Neural cell (in vitro differentiated cells): ENCODE measurements at regions not wholly inside any gene's neighbourhood (a gene's known extent, or its start where the extent isn't known, plus 50 kb on each side); places are given as distances from the start of the nearest gene placed in this dataset.

Experiments used
- H2AFZ ChIP-seq: fragments of 200-600, 300-800 bp; sonication (generic), shearing (Covaris generic); 2 replicates; pipeline ENCODE4 v1.6.0; 2014; ENCODE audit warnings: low read depth, mild to moderate bottlenecking, antibody characterized with exemption, low read length, moderate library complexity
- H3F3A ChIP-seq: fragments of 200-600 bp; shearing (Covaris generic); 2 replicates; pipeline ENCODE4 v1.6.1; 2016; ENCODE audit warnings: mild to moderate bottlenecking, moderate library complexity, mixed read lengths, antibody characterized with exemption, low read length; ENCODE audit not compliant: insufficient read depth, poor library complexity, severe bottlenecking
- H3K27ac ChIP-seq: fragments of 200-600, 300-800 bp; sonication (generic), shearing (Covaris generic); 2 replicates; pipeline ENCODE4 v1.5.1; 2014; ENCODE audit warnings: mild to moderate bottlenecking, low read length, moderate library complexity
- H3K27me3 ChIP-seq: fragments of 300-800, 200-600 bp; sonication (generic), shearing (Covaris generic); 2 replicates; pipeline ENCODE4 v1.6.0; 2014; ENCODE audit warnings: mild to moderate bottlenecking, low read depth, low read length, moderate library complexity; ENCODE audit not compliant: insufficient read depth
- H3K36me3 ChIP-seq: fragments of 300-800, 200-600 bp; sonication (generic), shearing (Covaris generic); 2 replicates; pipeline ENCODE4 v1.5.1; 2014; ENCODE audit warnings: mild to moderate bottlenecking, antibody characterized with exemption, low read length, moderate library complexity; ENCODE audit not compliant: insufficient read depth
- H3K4me2 ChIP-seq: fragments of 300-800, 200-600 bp; sonication (generic), shearing (Covaris generic); 2 replicates; pipeline ENCODE4 v1.6.0; 2014; ENCODE audit warnings: mild to moderate bottlenecking, low read length
- H3K4me3 ChIP-seq: fragments of 300-800, 200-600 bp; sonication (generic), shearing (Covaris generic); 2 replicates; pipeline ENCODE4 v1.5.1; 2014; ENCODE audit warnings: mild to moderate bottlenecking, low read length, moderate library complexity
- H3K79me2 ChIP-seq: fragments of 200-600 bp; shearing (Covaris generic); replicated peaks from 2 replicates; pipeline ENCODE4 v1.6.0; 2014; ENCODE audit warnings: mild to moderate bottlenecking, low read length, moderate library complexity; ENCODE audit not compliant: insufficient read depth
- H3K9ac ChIP-seq: fragments of 300-800, 200-600 bp; sonication (generic), shearing (Covaris generic); 2 replicates; pipeline ENCODE4 v1.6.1; 2016; ENCODE audit warnings: mild to moderate bottlenecking, low read length, mixed read lengths
- H3K9me2 ChIP-seq: fragments of 200-600 bp; shearing (Covaris generic); 2 replicates; pipeline ENCODE4 v1.6.1; 2016; ENCODE audit warnings: mild to moderate bottlenecking, low read length, mixed read lengths; ENCODE audit not compliant: insufficient read depth
- H3K9me3 ChIP-seq: fragments of 200-600, 300-800 bp; sonication (generic), shearing (Covaris generic); 2 replicates; pipeline ENCODE4 v1.6.1; 2016; ENCODE audit warnings: mild to moderate bottlenecking, mixed run types, low read length, moderate library complexity, mixed read lengths
- H4K20me1 ChIP-seq: fragments of 200-600 bp; shearing (Covaris generic); 2 replicates; pipeline ENCODE4 v1.6.1; 2016; ENCODE audit warnings: mild to moderate bottlenecking, mixed run types; ENCODE audit not compliant: insufficient read depth
- CTCF ChIP-seq: fragments of 450-650 bp; IDR thresholded peaks from 2 replicates; pipeline ENCODE4 v1.5.1; 2014; ENCODE audit warnings: antibody characterized with exemption, mild to moderate bottlenecking, moderate library complexity; ENCODE audit not compliant: poor library complexity, severe bottlenecking
- EP300 ChIP-seq: fragments of 450-650 bp; conservative IDR thresholded peaks from 2 replicates; pipeline ENCODE4 v1.6.1; 2014; ENCODE audit warnings: antibody characterized with exemption, mild to moderate bottlenecking, moderate library complexity; ENCODE audit not compliant: poor library complexity, severe bottlenecking
- EZH2 ChIP-seq: fragments of 200-600, 300-800 bp; shearing (Covaris generic), sonication (generic); IDR thresholded peaks from 2 replicates; pipeline ENCODE4 v1.6.1; 2014; ENCODE audit warnings: antibody characterized with exemption, low read length, borderline replicate concordance, mild to moderate bottlenecking; ENCODE audit not compliant: insufficient read depth, poor library complexity, severe bottlenecking
- MXI1 ChIP-seq: fragments of 450-650 bp; conservative IDR thresholded peaks from 2 replicates; pipeline ENCODE4 v1.6.1; 2014; ENCODE audit warnings: antibody characterized with exemption, mild to moderate bottlenecking; ENCODE audit not compliant: poor library complexity, severe bottlenecking
- POLR2AphosphoS5 ChIP-seq: IDR thresholded peaks from 2 replicates; pipeline ENCODE4 v1.6.1; 2012
- RAD21 ChIP-seq: fragments of 450-650 bp; conservative IDR thresholded peaks from 2 replicates; pipeline ENCODE4 v1.6.1; 2014; ENCODE audit warnings: antibody characterized with exemption, mild to moderate bottlenecking, moderate library complexity
- SMC3 ChIP-seq: fragments of 450-650 bp; conservative IDR thresholded peaks from 2 replicates; pipeline ENCODE4 v1.6.1; 2014; ENCODE audit warnings: antibody characterized with exemption, mild to moderate bottlenecking, moderate library complexity; ENCODE audit not compliant: poor library complexity
- TAF1 ChIP-seq: IDR thresholded peaks from 2 replicates; pipeline ENCODE4 v1.6.1; 2012; ENCODE audit warnings: low read depth
- TF ChIP-seq, protein P1 (sequence below): IDR thresholded peaks from 2 replicates; pipeline ENCODE4 v1.6.1; 2012; ENCODE audit warnings: borderline replicate concordance

DNA sequence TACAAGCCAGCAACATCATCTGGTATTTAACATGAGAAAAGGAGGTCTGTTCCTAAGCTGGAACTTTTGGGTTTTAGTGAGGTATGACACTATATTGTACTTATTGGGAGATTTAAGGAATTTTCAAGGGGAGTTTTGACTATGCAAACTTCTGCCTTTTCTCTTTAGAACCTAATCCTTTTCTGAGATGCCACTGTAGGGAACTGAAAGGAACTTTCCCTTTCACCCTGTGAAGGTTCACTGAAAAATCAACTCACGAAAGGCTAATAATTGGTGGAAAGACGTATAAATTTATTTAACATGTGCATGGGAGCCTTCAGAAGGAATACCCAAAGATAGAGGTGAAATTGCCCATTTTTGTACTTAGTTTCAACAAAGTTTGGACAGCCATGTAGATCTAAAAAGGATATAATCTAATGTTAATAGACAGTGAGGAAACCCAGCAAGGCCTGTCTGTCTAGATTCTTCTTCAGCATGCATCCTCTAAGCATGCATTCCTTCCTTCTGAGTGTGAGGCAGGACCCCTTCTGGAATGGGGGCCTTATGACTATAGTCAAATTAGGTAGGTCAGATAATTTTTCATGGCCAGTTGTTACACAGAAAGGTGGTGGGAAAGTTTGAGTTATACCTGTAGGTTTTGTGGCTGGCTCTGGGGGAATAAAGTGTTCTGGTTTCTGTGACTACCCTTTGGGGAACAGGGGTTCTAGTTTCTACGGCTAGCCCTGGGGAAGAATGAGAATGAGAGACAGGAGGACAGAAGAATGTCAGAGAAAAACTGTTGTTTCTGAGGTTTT lies 200.3 kb downstream of the C9orf152 start:
- Histone ChIP-seq H3K4me2 (no peak overlapping the region), H3K9me2 (no peaks in the 10 kb centered on the region), H3F3A (no peaks in the 10 kb centered on the region), H3K9ac (no peak overlapping the region), H3K36me3 (no peaks in the 10 kb centered on the region), H3K79me2 (no peaks in the 10 kb centered on the region), H3K4me3 (no peak overlapping the region), H4K20me1 (no peaks in the 10 kb centered on the region), H2AFZ (no peak overlapping the region), H3K27me3 (no peaks in the 10 kb centered on the region), H3K9me3 (no peaks in the 10 kb centered on the region), H3K27ac (no peak overlapping the region)
- TF ChIP-seq MXI1 (no peak), CTCF (no peak), TAF1 (no peak), RAD21 (no peak), SMC3 (no peak), EP300 (no peak), POLR2AphosphoS5 (no peak)
- TF ChIP-seq, protein P1, sequence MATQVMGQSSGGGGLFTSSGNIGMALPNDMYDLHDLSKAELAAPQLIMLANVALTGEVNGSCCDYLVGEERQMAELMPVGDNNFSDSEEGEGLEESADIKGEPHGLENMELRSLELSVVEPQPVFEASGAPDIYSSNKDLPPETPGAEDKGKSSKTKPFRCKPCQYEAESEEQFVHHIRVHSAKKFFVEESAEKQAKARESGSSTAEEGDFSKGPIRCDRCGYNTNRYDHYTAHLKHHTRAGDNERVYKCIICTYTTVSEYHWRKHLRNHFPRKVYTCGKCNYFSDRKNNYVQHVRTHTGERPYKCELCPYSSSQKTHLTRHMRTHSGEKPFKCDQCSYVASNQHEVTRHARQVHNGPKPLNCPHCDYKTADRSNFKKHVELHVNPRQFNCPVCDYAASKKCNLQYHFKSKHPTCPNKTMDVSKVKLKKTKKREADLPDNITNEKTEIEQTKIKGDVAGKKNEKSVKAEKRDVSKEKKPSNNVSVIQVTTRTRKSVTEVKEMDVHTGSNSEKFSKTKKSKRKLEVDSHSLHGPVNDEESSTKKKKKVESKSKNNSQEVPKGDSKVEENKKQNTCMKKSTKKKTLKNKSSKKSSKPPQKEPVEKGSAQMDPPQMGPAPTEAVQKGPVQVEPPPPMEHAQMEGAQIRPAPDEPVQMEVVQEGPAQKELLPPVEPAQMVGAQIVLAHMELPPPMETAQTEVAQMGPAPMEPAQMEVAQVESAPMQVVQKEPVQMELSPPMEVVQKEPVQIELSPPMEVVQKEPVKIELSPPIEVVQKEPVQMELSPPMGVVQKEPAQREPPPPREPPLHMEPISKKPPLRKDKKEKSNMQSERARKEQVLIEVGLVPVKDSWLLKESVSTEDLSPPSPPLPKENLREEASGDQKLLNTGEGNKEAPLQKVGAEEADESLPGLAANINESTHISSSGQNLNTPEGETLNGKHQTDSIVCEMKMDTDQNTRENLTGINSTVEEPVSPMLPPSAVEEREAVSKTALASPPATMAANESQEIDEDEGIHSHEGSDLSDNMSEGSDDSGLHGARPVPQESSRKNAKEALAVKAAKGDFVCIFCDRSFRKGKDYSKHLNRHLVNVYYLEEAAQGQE = no peak

- H3K36me3 ChIP-seq = no peaks in the 10 kb centered on the region
- H4K20me1 ChIP-seq = no peaks in the 10 kb centered on the region
- H3K9ac ChIP-seq = no peak overlapping the region
- H3K9me2 ChIP-seq = no peaks in the 10 kb centered on the region
- H3K9me3 ChIP-seq = no peaks in the 10 kb centered on the region
- H3K27me3 ChIP-seq = no peaks in the 10 kb centered on the region
- H3K27ac ChIP-seq = no peak overlapping the region
- H2AFZ ChIP-seq = no peak overlapping the region
- H3K79me2 ChIP-seq = no peaks in the 10 kb centered on the region
- H3K4me3 ChIP-seq = no peak overlapping the region
- no peak for TF ChIP-seq SMC3
- no peak for TF ChIP-seq POLR2AphosphoS5
- TF ChIP-seq EZH2 = no peak
- TF ChIP-seq TAF1 = no peak
- TF ChIP-seq, protein P1 = no peak
- no peak for TF ChIP-seq CTCF
- no peak for TF ChIP-seq EP300
- TF ChIP-seq MXI1 = no peak
- no peak overlapping the region for H3K4me2 ChIP-seq
- H3F3A ChIP-seq = no peaks in the 10 kb centered on the region
Measured at GRCh38 chr9:110008663-110009062, 199.3 kb downstream of the C9orf152 start.
